Stimulated activated CD8-positive, alpha-beta memory T cell treated with anti-CD3 and anti-CD28 coated beads, Interleukin-12 subunit alpha, Interleukin-12 subunit beta, amount 100 ng/mL, for 1 hour (primary cell): ENCODE measurements at regions not wholly inside any gene's neighbourhood (a gene's known extent, or its start where the extent isn't known, plus 50 kb on each side); places are given as distances from the start of the nearest gene placed in this dataset.
"Not testable (repeated sequence)": the region's sequence is repeated elsewhere in the genome, so short reads cannot be mapped to it uniquely, and the experiment has no call there.

ENCODE experiments used
- DNase-seq: peaks from one replicate; pipeline ENCODE4 v3.0.0-alpha.2; 2020; ENCODE audit warnings: low read depth

DNA sequence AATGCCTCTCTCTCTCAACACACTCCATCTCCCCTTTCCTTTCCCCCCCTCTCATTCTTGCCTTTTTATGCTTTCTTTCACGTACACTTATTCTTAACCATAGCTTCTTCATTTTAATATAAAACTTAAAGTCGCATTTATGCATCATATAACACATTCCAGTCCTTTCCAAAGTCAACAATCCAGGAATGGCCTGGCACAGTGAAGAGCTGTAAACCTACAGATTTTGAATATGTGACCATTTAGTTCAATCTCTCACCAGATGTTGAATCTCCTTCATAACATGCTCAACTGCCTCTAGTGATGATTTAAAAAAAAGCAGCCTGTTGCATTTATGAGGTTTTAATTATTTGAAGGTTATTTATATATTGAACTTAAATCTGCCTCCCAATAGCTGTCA lies 186.2 kb upstream of the GRAMD2B start:
- DNase-seq, result no peak

- no peak for DNase-seq
Measured at GRCh38 chr5:126248611-126249010, 174.6 kb upstream of the GRAMD2B start.

GRCh38 chr5:126251024-126251423 lies 172.2 kb upstream of the GRAMD2B start:
- no peak for DNase-seq

DNA sequence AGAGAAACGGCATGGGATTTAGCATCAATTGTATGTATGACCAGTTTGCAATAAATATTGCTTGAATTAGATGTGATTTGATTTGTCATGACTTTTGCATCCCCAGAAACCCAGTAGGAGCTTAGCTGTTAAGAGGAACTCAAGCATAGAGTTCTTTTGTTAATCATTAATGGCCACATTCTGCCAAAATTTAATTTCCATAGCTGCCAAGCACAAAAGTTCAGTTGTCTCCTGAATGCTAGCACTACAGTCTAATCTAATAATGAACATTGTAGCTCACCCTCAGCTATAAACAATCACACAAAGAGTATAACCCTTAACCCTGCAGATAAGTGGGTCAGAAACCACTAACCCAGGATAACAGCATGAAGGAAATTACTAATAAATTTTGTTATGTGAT lies 169.8 kb upstream of the GRAMD2B start:
- no peak for DNase-seq

DNA sequence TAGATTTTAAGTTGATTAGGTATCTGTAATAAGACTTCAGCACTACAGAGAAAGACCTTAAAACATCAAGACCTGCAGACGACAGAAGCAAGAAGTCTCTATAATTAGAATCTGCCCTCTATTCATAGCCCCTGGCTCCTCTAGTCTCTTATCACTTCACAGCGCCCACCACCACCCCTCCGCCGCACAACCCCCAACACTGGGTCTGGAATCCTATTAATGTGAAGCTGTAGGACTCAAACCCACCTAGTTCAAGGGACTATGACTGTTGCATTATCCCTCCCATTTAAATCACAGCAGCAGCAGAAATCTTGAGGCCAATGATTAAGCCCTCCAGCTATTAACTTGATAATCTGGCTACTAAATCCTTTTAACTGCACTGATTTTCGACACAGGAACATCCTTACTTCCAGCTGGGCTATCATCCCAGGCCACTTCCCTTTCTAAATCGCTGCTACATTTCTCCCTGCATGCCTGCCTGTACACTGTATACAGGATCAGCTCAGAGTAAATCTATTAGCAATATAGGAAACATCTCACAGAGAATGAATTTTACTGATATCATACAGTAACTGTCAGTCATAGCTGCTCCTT lies 159.5 kb upstream of the GRAMD2B start:
- DNase-seq, result no peak

DNA sequence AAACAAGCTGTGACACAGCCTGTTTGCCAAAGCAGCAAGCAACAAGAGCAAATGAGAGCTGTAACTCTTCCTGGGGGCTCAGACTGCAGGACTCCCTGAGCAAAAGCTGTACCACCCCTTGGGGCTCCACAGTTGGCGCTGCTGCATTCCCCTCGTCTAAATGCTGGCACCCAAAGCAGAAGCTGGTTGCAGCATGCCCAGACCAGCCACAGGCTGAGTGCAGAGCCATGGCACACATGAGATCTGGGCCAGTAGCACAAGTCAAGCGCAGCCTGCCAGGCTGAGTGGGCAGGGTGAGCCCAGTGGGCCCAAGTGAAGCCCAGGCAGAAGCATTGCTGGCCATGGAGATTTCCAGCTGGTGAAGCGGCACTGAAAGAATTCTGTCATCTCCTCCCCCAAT lies 157.3 kb upstream of the GRAMD2B start:
- DNase-seq, result no peak

- DNase-seq, result no peak
Measured at GRCh38 chr5:126267438-126267837, 155.8 kb upstream of the GRAMD2B start.

DNA sequence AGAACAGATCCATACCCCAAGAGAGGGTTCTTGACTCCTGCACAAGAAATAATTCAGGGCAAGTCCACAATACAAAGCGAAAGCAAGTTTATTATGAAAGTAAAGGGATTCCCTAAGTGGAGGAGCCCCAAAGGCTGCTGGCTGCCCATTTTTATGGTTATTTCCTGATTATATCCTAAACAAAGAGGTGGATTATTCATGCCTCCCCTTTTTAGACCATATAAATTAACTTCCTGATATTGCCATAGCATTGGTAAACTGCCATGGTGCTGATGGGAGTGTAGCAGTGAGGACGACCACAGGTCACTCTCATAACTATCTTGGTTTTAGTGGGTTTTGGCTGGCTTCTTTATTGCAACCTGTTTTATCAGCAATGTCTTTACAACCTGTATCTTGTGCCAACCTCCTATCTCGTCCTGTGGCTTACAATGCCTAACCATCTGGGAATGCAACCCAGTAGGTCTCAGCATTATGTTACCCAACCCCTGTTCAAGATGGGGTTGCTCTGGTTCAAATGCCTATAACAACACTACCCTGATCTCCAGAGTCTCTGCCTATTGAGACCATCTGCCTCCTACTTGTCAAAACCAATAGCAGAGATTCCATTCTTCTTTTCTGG lies 154.4 kb upstream of the GRAMD2B start:
- no peak for DNase-seq

DNA sequence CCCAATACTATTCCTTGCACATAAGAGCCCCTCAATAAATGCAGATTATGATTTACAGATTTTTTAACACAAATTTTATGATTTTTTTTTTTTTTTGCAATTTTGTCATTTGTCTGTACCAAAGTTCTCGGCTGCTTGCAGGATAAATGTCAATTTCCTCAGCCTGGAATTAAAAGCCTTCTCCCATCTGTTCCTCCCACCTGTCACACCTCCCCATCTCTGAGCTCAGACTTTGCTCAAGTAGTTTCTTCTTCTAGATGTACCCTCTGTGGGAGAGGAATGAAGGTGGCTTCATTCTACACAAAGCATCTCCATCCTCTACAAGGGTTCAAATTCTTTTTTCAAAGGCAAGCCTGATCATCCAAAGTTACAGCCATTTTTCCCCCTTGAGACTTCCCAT lies 153.7 kb upstream of the GRAMD2B start:
- no peak for DNase-seq

DNA sequence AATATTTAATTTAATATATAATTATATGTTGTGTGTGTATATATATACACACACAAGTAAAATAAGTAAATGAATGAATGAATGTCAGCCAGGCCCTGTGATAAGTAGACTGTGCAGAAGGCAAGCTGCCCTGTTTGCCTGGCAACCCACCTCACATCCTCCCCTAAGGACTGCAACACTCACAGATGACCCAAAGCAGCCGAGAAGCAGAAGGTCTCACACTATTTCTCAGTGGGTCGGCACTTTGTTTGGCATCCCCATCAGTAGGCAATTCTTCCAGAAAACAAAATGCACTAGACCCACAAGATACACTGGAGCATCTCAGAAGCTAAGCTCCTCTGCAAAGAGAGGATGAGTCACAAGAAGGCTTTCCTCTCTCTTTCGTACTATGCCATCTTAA lies 152.1 kb upstream of the GRAMD2B start:
- no peak for DNase-seq

DNA sequence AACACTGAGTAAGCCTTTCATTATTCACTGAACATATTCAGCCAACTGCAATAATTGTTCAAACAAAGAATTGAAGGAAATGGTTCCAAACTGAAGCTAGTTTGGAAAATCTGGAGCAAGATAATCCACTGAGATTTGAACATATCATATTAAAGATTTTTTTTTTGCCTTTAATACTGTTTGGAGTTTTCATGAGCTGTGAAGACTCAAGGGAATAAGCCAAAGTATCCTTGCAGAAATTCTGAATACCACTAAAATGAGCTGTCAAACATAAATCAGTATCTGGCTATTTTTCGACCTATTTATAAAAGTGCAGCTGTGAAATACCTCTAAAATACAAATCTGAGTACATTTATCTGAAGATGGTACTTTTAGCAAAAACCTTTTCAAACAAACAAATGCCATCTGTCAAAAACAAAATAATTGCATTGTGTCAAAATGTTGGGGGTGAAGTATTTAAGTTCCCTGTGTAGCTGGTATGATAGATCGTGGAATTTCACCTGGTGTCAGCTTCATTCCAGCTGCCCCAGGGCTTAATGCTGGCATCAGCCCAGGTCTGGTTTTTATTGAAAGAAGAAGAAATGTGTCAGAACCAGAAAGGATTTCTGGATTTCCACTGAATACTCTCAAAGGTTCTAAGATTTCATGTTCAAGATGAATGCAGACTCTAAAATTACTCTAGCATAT lies 149.0 kb upstream of the GRAMD2B start:
- DNase-seq, result no peak

DNA sequence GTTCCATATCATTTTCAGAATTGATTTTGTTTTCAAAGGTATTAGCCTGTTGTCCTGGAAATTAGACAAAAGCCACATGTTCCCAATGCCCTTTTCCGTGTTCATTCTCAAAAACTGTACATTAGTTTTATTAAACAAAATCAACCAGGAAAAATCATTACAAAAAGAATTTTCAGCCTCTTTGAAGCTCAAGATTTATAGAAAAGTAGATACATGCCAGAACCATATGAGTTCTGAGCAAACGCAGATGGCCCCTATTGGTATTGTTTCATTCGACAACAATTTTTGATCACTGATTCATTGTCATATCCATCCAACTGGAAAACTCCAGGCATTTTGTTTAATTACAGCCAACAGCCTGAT lies 148.5 kb upstream of the GRAMD2B start:
- no peak for DNase-seq

DNA sequence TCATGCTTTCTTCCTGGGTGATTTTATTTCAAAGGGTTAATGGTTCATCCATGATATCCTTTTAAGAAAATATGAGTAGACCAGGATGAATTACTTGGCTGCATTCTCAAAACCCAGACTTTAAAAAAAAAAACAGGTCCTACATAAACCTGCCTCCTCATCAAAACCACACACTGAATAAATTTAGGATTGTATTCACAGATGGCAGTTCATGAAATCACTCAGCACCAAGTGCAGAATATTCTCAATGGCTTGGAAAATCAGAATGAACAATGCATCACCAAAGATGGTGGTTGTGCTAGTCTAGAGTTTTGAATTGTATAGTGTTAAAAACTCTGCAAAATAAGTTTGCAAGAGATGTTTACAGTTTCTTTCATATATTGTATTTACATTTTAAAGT lies 145.4 kb upstream of the GRAMD2B start:
- no peak for DNase-seq

DNA sequence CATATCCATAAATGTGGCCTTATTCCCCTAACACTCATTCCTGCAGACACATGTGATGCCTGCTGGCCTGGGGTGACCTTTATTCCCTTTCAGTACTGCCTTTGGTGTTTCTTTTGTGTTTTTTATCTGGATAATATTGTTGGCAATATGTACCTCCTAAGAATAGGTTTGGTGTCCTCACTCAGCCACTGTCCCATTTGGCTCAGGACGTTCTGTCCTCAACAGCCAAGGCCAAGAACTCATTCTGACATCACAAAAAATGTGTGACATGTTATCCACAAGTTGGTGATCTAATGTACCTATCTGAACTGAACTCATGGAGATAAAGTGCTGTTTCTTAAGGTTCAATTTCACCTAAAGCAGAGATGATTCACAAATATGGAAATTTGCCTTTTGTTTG lies 142.9 kb upstream of the GRAMD2B start:
- no peak for DNase-seq

DNA sequence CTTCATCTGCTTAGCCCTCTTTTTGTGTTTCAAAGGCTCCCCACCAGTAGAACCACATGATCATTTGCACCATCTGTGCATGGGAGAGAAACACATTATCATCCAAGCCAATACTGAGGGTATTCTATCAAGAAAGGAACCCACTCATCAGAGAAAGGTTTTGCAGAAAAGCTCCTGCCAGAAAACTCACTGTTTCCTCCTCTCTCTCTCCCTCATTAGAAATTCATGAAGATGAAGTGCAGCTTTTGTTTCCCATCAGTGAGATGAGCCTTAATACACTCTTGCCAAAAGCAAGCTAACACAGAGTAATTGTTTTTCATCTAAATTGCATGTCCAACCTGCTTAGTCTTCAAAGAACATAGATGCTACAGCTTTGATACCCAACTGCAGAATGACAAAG lies 142.4 kb upstream of the GRAMD2B start:
- no peak for DNase-seq

DNA sequence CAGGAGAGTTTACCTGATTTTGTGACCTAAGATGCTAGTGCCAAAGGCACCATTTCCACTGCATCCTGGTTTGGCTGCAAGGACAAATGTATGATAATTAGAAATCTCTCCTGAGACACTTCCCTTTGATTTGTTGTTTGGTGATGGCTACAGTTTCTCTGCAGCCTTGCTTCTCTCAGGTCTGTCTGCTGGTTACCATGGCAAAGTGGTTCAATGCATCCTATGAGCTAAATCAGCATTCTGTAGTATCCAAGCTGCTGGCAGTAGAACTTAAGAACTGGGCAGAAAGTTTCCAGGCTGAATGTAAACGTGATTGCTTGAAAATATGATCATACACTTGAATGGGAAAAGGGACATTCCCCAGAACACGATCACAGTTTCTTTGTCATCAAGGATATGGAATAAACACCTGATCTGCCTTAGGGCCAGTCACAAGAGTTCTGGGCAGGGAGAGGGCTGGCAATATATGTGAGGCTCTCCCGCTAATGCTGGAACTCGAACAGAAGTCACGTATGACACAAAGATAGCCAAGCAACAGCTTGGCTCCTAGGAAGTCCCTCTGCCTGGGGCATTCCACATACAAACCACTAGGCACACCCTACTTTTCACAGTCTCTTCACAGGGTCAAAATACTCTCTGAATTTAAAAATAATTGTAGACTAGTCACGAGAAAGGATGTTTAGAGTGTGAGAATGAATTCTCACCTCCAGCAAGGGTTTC lies 138.1 kb upstream of the GRAMD2B start:
- DNase-seq, result no peak

- DNase-seq, result not testable (repeated sequence)
Measured at GRCh38 chr5:126296121-126296520, 127.1 kb upstream of the GRAMD2B start.

DNA sequence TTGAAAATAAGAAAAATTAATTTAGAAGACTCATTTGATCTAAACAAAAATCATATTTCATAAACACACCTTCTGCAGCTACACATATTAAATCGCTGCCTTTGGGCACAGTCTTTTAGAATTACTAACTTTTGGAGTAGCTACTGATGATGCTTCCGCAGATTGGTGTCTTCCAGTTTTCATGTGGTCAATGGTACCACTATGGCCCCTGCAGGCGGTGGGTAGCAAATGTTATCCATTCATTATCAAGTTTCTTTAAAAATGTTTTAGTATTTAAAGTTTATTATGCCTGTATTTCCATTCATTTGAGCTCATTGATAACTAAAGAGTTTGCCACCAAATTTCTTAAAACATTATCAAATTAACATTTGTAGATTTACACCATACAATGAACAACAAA lies 122.9 kb upstream of the GRAMD2B start:
- no peak for DNase-seq

- DNase-seq, result no peak
Measured at GRCh38 chr5:126301056-126301455, 122.2 kb upstream of the GRAMD2B start.

GRCh38 chr5:126309860-126310259 lies 113.3 kb upstream of the GRAMD2B start:
- no peak for DNase-seq

DNA sequence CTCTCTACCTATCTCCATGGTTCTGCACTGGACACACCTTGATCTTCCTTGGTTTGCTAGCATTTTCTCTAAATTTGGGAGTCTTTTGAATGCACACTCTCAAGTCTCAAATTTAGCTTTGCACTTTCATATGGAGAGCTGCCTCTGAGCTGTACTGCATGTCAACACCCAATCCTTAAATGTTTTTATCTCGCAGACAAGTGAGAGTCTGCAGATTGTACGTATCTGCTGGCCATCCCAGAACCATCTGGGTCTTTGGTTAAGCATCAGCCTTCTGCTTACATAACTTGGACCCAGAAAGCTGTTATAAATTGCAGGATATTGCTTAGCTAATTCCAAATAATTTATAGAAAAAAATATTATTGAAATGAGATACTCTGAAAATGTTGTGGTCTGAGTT lies 111.4 kb upstream of the GRAMD2B start:
- no peak for DNase-seq

DNA sequence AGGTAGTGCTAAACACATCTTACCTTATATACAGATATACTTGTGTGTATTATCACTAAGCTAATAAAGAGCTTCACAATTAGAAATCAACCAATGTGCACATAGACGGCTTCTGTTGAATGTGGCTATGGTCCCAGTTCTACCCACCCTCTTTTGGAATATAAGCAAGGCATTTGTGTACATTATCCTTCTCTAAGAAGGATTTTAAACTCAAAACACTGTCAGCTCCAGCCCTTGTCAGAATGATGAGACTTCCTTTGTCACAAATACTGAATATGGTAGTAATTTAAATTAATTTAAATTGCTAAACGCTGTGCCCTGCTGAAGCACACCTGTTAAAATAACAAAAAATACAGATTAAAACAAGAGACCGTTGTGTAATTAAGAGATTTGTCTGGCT lies 107.9 kb upstream of the GRAMD2B start:
- no peak for DNase-seq

GRCh38 chr5:126332326-126332725 lies 90.9 kb upstream of the GRAMD2B start:
- DNase-seq, result no peak
